ENCODE measurements at regions not wholly inside any gene's neighbourhood (a gene's known extent, or its start where the extent isn't known, plus 50 kb on each side); places are given as distances from the start of the nearest gene placed in this dataset.

- no peak for TF ChIP-seq ZNF274 (IDR thresholded peaks at IDR 0.05; ENCODE audit: low read depth, low read length)
- no peak for TF ChIP-seq SUZ12 (IDR thresholded peaks at IDR 0.05; ENCODE audit: extremely low read depth, insufficient read depth, insufficient read length)
- no peak for TF ChIP-seq YY1 (IDR thresholded peaks at IDR 0.05; ENCODE audit: insufficient read depth, insufficient read length)
Measured at GRCh38 chr2:19496646-19497045, 138.2 kb upstream of the OSR1 start.
